K562 (cell line): ENCODE measurements at regions not wholly inside any gene's neighbourhood (a gene's known extent, or its start where the extent isn't known, plus 50 kb on each side); places are given as distances from the start of the nearest gene placed in this dataset.

Experiments used
- ATAC-seq: fragments of 200-7000 bp; cut with Tn5 transposase; 3 replicates; pipeline ENCODE4 v1.9.1; 2020; ENCODE audit warnings: moderate library complexity
- BruUV-seq: library from RNA; stranded (reverse); fragments of 400-500 nt; replicated peaks from 2 replicates; lab custom pipeline; 2021; lab: Mats Ljungman, UMichigan
- CTCF ChIA-PET: fragments of 300-600 bp; formaldehyde crosslinking; extraction: SDS; loops from one replicate; lab custom pipeline; 2021; ENCODE audit warnings: low intra/inter-chr PET ratio; lab: Yijun Ruan, JAX
- POLR2A ChIA-PET: fragments of 300-600, 350-650 bp; sonication (Branson Sonifier 250); formaldehyde crosslinking; extraction: SDS; loops from one replicate; lab custom pipeline; 2021; ENCODE audit warnings: antibody characterized with exemption, inconsistent platforms; lab: Yijun Ruan, JAX
- DNase-seq, 4 experiments: peaks; one replicate each; pipeline versions ENCODE4 v3.0.0 to v3.0.0-alpha.2; 2011 to 2018; ENCODE audit warnings: low spot score in 3 of 4, mixed read lengths in 3 of 4; ENCODE audit errors: extremely low read depth in 1 of 4
- FAIRE-seq: peaks from 2 replicates; lab custom pipeline; 2011; peaks lifted over from hg19 to GRCh38; lab: Jason Lieb, UNC
- H2AFZ ChIP-seq: 2 replicates; pipeline ENCODE4 v1.6.0; 2011; ENCODE audit warnings: low read depth, low read length, control low read depth, inconsistent platforms
- H3K27ac ChIP-seq: fragments of 200-600 bp; 3 replicates; pipeline ENCODE4 v1.8.0; 2011; ENCODE audit warnings: low read depth, mild to moderate bottlenecking, control low read depth, inconsistent platforms, low read length, moderate library complexity, mixed read lengths; ENCODE audit errors: extremely low read depth
- H3K27me3 ChIP-seq, 2 experiments: fragments of 300-600 bp in 1 of 2; 2 replicates in 1 of 2; 3 replicates in 1 of 2; pipeline versions ENCODE4 v1.6.0 to v1.8.0; 2011; ENCODE audit warnings: inconsistent platforms in 2 of 2, low read length in 2 of 2, mild to moderate bottlenecking in 1 of 2, mixed read lengths in 1 of 2, moderate library complexity in 1 of 2; ENCODE audit not compliant: control insufficient read depth in 2 of 2, insufficient read depth in 2 of 2
- H3K36me3 ChIP-seq: fragments of 300-600 bp; 3 replicates; pipeline ENCODE4 v1.8.0; 2011; ENCODE audit warnings: mild to moderate bottlenecking, low read length, inconsistent platforms; ENCODE audit not compliant: control insufficient read depth, insufficient read depth
- H3K4me1 ChIP-seq, 2 experiments: fragments of 200-600 bp in 1 of 2; replicated peaks in 1 of 2; 2 replicates in 1 of 2; 3 replicates in 1 of 2; pipeline versions ENCODE4 v1.5.1 to v1.8.0; 2011; ENCODE audit warnings: inconsistent platforms in 2 of 2, low read length in 2 of 2, mild to moderate bottlenecking in 1 of 2, mixed read lengths in 1 of 2, moderate library complexity in 1 of 2; ENCODE audit not compliant: control insufficient read depth in 2 of 2, insufficient read depth in 2 of 2
- H3K4me2 ChIP-seq: 2 replicates; pipeline ENCODE4 v1.6.1; 2011; ENCODE audit warnings: low read length, control low read depth, inconsistent platforms, mixed read lengths; ENCODE audit not compliant: insufficient read depth
- H3K4me3 ChIP-seq: fragments of 200-600 bp; sonication (generic), shearing (Covaris generic); 2 replicates; pipeline ENCODE4 v1.5.1; 2016; ENCODE audit warnings: control low read depth, inconsistent platforms
- H3K79me2 ChIP-seq: fragments of 200-600 bp; 3 replicates; pipeline ENCODE4 v1.8.0; 2011; ENCODE audit warnings: low read length, inconsistent platforms; ENCODE audit not compliant: control insufficient read depth, insufficient read depth
- H3K9ac ChIP-seq, 2 experiments: 2 replicates each; pipeline versions ENCODE4 v1.6.0 to v1.6.1; 2011; ENCODE audit warnings: low read depth in 2 of 2, low read length in 2 of 2, control low read depth in 1 of 2, inconsistent platforms in 1 of 2, mild to moderate bottlenecking in 1 of 2, mixed read lengths in 1 of 2; ENCODE audit not compliant: insufficient read depth in 1 of 2
- H3K9me1 ChIP-seq: one replicate; pipeline ENCODE4 v1.6.0; 2011; ENCODE audit warnings: inconsistent platforms, mild to moderate bottlenecking, low read length, moderate library complexity; ENCODE audit not compliant: control insufficient read depth, insufficient read depth
- H3K9me3 ChIP-seq: replicated peaks from 2 replicates; pipeline ENCODE4 v1.5.1; 2011; ENCODE audit warnings: low read depth, low read length, inconsistent platforms; ENCODE audit not compliant: control insufficient read depth, insufficient read depth
- H4K20me1 ChIP-seq: replicated peaks from 2 replicates; pipeline ENCODE4 v1.6.1; 2011; ENCODE audit warnings: low read length, inconsistent platforms, mixed read lengths; ENCODE audit not compliant: control insufficient read depth, insufficient read depth
- ARNT ChIP-seq, 2 experiments: fragments of 450-650 bp; IDR thresholded peaks; 2 replicates each; pipeline ENCODE4 v1.6.1; 2016; ENCODE audit warnings: mild to moderate bottlenecking in 1 of 2
- C11orf30 ChIP-seq: fragments of 450-650 bp; IDR thresholded peaks from 2 replicates; pipeline ENCODE4 v1.6.1; 2016; ENCODE audit warnings: low read depth, mild to moderate bottlenecking
- DACH1 ChIP-seq: fragments of 450-650 bp; IDR thresholded peaks from 2 replicates; pipeline ENCODE4 v1.6.1; 2018; ENCODE audit not compliant: partially characterized antibody
- ELK1 ChIP-seq: sonication (generic); formaldehyde crosslinking; IDR thresholded peaks from 2 replicates; pipeline ENCODE4 v1.8.1; 2022; ENCODE audit warnings: missing genetic modification reagents
- HOMEZ ChIP-seq: fragments of 250-450 bp; sonication (Bioruptor Pico); IDR thresholded peaks from 2 replicates; pipeline ENCODE4 v1.4.0; 2020; ENCODE audit warnings: mild to moderate bottlenecking, moderate library complexity
- JUN ChIP-seq, 2 experiments: sonication (generic) in 1 of 2; formaldehyde crosslinking in 1 of 2; IDR thresholded peaks; 2 replicates each; pipeline versions ENCODE4 v1.6.1 to v1.8.0; 2012 to 2022; ENCODE audit warnings: borderline replicate concordance in 2 of 2, mild to moderate bottlenecking in 2 of 2, improper control_type of control experiment in 1 of 2, low read depth in 1 of 2, low read length in 1 of 2, missing genetic modification reagents in 1 of 2
- MAFF ChIP-seq: IDR thresholded peaks from 2 replicates; pipeline ENCODE4 v1.6.1; 2012; ENCODE audit warnings: low read length, improper control_type of control experiment
- MAFK ChIP-seq: IDR thresholded peaks from 2 replicates; pipeline ENCODE4 v1.6.1; 2011; ENCODE audit warnings: low read length, improper control_type of control experiment
- MAZ ChIP-seq, 2 experiments: fragments of 450-650 bp in 1 of 2; sonication (generic) in 1 of 2; formaldehyde crosslinking; IDR thresholded peaks in 1 of 2; conservative IDR thresholded peaks in 1 of 2; 2 replicates each; pipeline versions ENCODE4 v1.4.0 to v1.5.0; 2020; ENCODE audit warnings: mild to moderate bottlenecking in 1 of 2, missing genetic modification reagents in 1 of 2
- ZNF354B ChIP-seq: fragments of 250-450 bp; sonication (Bioruptor Pico); IDR thresholded peaks from 2 replicates; pipeline ENCODE4 v1.4.0; 2020
- WGBS: fragments of 100-300 bp; shearing (Covaris generic); methylation state at CpG from one replicate; pipeline ENCODE4 v1.1.6; 2016; ENCODE audit warnings: low coverage, mixed read lengths; ENCODE audit not compliant: insufficient coverage; ENCODE audit errors: missing lambda C conversion rate; 5-methylcytosine and 5-hydroxymethylcytosine counted together
- in situ Hi-C: fragments of 300-500 bp; cut with MboI; formaldehyde crosslinking; loops from 4 replicates; pipeline ENCODE4 v1.15.0; 2018; ENCODE audit warnings: inconsistent platforms, mixed read lengths
- intact Hi-C: fragments of 100-400 bp; cut with micrococcal nuclease; formaldehyde crosslinking; loops from 2 replicates; pipeline ENCODE4 v1.14.2; 2022

GRCh38 chr7:86949779-86950260 is 109.6 kb downstream of the ELAPOR2 start (continued):
- no peak for TF ChIP-seq HOMEZ (CRISPR knock-in tag)
- no peak for TF ChIP-seq MAFF
- no peak for TF ChIP-seq DACH1
- no peak for TF ChIP-seq ZNF354B (CRISPR knock-in tag)
- no peak for TF ChIP-seq MAFK
- no peak for TF ChIP-seq MAZ (CRISPR knock-in tag; conservative IDR thresholded peaks at IDR 0.05 in 1 of 2, IDR thresholded peaks at IDR 0.05 in 1 of 2)
- TF ChIP-seq JUN (IDR thresholded peaks at IDR 0.05; ENCODE audit: borderline replicate concordance, low read depth, low read length): no peak
- TF ChIP-seq JUN (CRISPR knock-in tag; IDR thresholded peaks at IDR 0.05; ENCODE audit: borderline replicate concordance): no peak
- TF ChIP-seq ARNT (IDR thresholded peaks at IDR 0.05): no peak
- TF ChIP-seq, all 486 proteins: peak for 0

GRCh38 chr7:86949052-86949778 is 110.2 kb downstream of the ELAPOR2 start:
- DNase-seq (no peak), FAIRE-seq (no peak), ATAC-seq (peak; percentile 47)
- Histone ChIP-seq H3K9ac (peak overlapping the region in 1 of 2 experiments; percentile 65; a peak in 2 of 4 replicates), H4K20me1 (no peaks in the 10 kb centered on the region; the same call in 1 of the 2 replicates), H3K79me2 (peaks cover 2% of the 10 kb centered on the region; the same call in 1 of the 3 replicates), H3K9me3 (no peaks in the 10 kb centered on the region), H3K4me3 (no peak overlapping the region), H2AFZ (no peak overlapping the region), H3K27ac (no peak overlapping the region), H3K4me2 (no peak overlapping the region), H3K9me1 (no peaks in the 10 kb centered on the region), H3K36me3 (no peaks in the 10 kb centered on the region), H3K27me3 (no peaks in the 10 kb centered on the region), H3K4me1 (peaks cover 0 to 12% of the 10 kb centered on the region in 2 experiments; a peak in 2 of 5 replicates)
- in situ Hi-C loops: no loop called here
- intact Hi-C loops: no loop called here
- BruUV-seq: no TSS peak
- 55% methylated on average over 7 of the region's 7 CpGs for WGBS
- CTCF ChIA-PET: no interaction called here
- TF ChIP-seq ELK1 (CRISPR knock-in tag) (no peak), C11orf30 (no peak)
- TF ChIP-seq, all 486 proteins: peak for 0
- POLR2A ChIA-PET: interaction anchor here (0.6 to 2.6 kb wide), 4 partner anchors 8 to 195 kb away, joined by 3 to 15 read pairs (median 4); no protein-coding TSS in a partner anchor
